ENCODE measurements at regions not wholly inside any gene's neighbourhood (a gene's known extent, or its start where the extent isn't known, plus 50 kb on each side); places are given as distances from the start of the nearest gene placed in this dataset.
A peak's percentile ranks its signal among the peaks of the same experiment; 100 is the strongest.

DNA sequence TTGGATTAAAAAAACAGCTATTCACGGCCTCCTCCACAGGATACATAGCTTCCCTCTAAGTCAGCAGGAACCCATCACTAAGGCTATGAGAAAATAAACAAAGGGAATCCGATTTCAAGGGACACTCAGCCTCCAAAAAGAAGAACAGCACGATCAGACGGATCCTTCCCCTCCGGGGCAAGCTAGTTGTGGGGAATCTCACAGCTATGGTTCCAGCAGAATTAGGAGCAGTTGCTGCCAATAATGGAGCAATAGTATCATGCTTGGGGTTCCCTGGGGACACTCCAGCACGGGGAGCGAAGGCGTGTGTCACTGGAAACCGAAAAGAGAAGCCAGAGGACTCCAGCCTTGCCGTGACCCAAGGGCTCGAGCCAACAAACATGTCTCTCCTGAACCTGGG is 163.1 kb downstream of the TTC32 start:
- Histone ChIP-seq H3K4me3 (no peak overlapping the region), H3K36me3 (no peaks in the 10 kb centered on the region), H3K27ac (peak overlapping the region in 2 of 10 donors; percentile 39 to 40), H3K27me3 (no peaks in the 10 kb centered on the region), H3K9me3 (peaks cover 0 to 6% (median 0%) of the 10 kb centered on the region in 11 donors), H3K4me1 (peaks cover 0 to 10% (median 0%) of the 10 kb centered on the region in 9 donors)
- intact Hi-C loops (cut with DNase I) = no loop called here
- peak; percentile 50 to 52 for DNase-seq
- ATAC-seq = peak; percentile 61 to 86 (median 78)
- 62 to 75% methylated on average over 11 of the region's 11 CpGs for WGBS, 2 donors
- TF ChIP-seq, protein P1, sequence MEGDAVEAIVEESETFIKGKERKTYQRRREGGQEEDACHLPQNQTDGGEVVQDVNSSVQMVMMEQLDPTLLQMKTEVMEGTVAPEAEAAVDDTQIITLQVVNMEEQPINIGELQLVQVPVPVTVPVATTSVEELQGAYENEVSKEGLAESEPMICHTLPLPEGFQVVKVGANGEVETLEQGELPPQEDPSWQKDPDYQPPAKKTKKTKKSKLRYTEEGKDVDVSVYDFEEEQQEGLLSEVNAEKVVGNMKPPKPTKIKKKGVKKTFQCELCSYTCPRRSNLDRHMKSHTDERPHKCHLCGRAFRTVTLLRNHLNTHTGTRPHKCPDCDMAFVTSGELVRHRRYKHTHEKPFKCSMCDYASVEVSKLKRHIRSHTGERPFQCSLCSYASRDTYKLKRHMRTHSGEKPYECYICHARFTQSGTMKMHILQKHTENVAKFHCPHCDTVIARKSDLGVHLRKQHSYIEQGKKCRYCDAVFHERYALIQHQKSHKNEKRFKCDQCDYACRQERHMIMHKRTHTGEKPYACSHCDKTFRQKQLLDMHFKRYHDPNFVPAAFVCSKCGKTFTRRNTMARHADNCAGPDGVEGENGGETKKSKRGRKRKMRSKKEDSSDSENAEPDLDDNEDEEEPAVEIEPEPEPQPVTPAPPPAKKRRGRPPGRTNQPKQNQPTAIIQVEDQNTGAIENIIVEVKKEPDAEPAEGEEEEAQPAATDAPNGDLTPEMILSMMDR (IDR thresholded peaks at IDR 0.05) = no peak

DNA sequence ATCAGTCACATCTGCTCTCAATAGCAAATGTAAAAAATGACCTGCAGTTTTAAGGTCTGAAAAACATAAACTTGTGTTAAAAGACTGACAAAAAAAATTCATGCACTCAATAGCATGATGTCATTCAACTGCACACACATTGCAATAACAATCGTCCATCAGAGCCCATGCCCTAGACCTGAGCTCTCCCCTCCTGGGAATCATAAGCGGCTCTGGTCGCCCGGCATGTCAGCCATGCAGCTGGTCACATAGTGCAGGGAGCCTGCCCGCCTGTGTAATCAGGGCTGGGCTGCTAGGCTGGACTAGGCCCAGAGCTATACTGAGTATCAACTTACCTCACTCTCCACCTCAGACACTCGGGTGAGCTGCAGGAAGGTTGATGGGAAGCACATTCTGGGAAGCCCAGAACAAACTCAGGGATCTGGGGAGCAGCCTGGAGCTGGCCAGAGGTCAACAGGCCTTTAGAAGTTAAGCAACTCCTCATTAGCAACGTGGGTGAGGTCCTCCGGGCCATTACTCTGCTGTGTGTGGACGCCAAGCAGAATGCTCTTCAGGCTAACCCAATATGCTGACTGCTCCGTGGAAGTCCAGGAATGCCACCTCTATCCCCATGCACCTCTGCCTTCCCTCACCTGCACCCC is 165.5 kb downstream of the TTC32 start:
- WGBS, 2 donors = 85 to 95% methylated on average over 10 of the region's 10 CpGs
- H3K36me3 ChIP-seq = no peaks in the 10 kb centered on the region
- ATAC-seq = no peak
- H3K4me1 ChIP-seq = peaks cover 0 to 10% (median 0%) of the 10 kb centered on the region in 9 donors
- intact Hi-C loops (cut with DNase I) = no loop called here
- H3K9me3 ChIP-seq = peaks cover 0 to 6% (median 0%) of the 10 kb centered on the region in 11 donors
- DNase-seq = no peak
- no peaks in the 10 kb centered on the region for H3K27me3 ChIP-seq
- H3K4me3 ChIP-seq = no peak overlapping the region
- H3K27ac ChIP-seq = no peak overlapping the region
- TF ChIP-seq, protein P1 (IDR thresholded peaks at IDR 0.05) = no peak

DNA sequence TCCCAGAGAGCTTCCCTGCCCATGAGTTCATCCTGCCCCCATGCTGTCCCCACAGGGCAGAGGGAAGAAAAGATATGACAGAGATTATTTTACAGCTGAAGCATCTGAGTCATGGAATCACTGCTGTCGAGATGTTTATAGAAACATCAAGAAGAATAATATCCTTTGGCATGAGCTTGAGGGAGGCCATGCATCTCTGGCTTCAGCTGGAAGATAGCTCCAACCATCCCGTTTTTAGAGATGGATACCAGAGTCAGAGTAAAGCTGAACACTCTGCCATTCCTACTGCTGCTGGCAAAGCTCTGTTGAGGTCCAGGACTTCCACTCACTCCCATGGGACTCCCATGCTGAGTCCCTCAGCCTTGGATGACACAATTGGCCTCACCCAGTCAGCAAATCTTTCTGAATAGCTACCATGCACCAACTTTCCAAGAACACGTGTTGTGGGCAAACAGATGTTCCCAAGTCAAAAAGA is 167.8 kb downstream of the TTC32 start:
- no peak overlapping the region for H3K27ac ChIP-seq
- peaks cover 0 to 9% (median 0%) of the 10 kb centered on the region in 9 donors for H3K4me1 ChIP-seq
- WGBS, 2 donors = 77 to 86% methylated on average over 3 of the region's 3 CpGs
- no peak overlapping the region for H3K4me3 ChIP-seq
- DNase-seq (no peak), ATAC-seq (no peak)
- intact Hi-C loops (cut with DNase I) = no loop called here
- H3K36me3 ChIP-seq = no peaks in the 10 kb centered on the region
- no peaks in the 10 kb centered on the region for H3K27me3 ChIP-seq
- TF ChIP-seq, protein P1 (IDR thresholded peaks at IDR 0.05) = no peak
- H3K9me3 ChIP-seq = no peaks in the 10 kb centered on the region

DNA sequence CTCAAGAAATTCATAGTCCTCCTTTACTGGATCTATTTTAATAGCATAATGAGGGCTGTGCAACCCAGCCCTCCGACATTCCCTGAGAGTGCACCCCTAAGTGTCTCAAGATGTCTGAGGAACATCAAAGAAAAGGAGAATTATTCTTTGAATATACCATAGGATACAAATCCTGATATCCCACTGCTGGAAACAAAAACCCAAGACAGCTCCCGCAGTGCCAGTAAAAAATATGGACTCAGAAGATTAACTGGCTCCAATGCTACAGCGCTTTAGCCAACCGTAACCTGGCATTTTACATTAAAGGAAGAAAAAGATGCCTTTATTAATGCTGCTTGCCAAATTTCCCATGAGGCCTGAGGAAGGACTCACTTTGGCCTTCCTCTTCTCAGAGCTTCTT is 168.4 kb downstream of the TTC32 start:
- no peak overlapping the region for H3K27ac ChIP-seq
- no peaks in the 10 kb centered on the region for H3K9me3 ChIP-seq
- H3K27me3 ChIP-seq = no peaks in the 10 kb centered on the region
- DNase-seq (no peak), ATAC-seq (no peak)
- TF ChIP-seq, protein P1 (IDR thresholded peaks at IDR 0.05) = no peak
- no peak overlapping the region for H3K4me3 ChIP-seq
- 93 to 97% methylated on average over 4 of the region's 4 CpGs for WGBS, 2 donors
- no peaks in the 10 kb centered on the region for H3K36me3 ChIP-seq
- H3K4me1 ChIP-seq = peaks cover 0 to 5% (median 0%) of the 10 kb centered on the region in 9 donors
- intact Hi-C loops (cut with DNase I) = no loop called here
